Stimulated activated CD4-positive, alpha-beta T cell treated with anti-CD3 and anti-CD28 coated beads, Interleukin-1b, Interleukin-23, amount 100 ng/mL, for 24 hours (primary cell): ENCODE measurements at regions not wholly inside any gene's neighbourhood (a gene's known extent, or its start where the extent isn't known, plus 50 kb on each side); places are given as distances from the start of the nearest gene placed in this dataset.

Source experiments
- DNase-seq, 4 experiments: peaks; one replicate each; pipeline ENCODE4 v3.0.0-alpha.2; 2020; ENCODE audit warnings: low read depth in 4 of 4, low spot score in 1 of 4

- DNase-seq, result no peak
Measured at GRCh38 chr3:43155464-43156121, 49.7 kb upstream of the POMGNT2 start.
